ENCODE measurements at regions not wholly inside any gene's neighbourhood (a gene's known extent, or its start where the extent isn't known, plus 50 kb on each side); places are given as distances from the start of the nearest gene placed in this dataset.
"Not testable (repeated sequence)": the region's sequence is repeated elsewhere in the genome, so short reads cannot be mapped to it uniquely, and the experiment has no call there.

- no peak for DNase-seq
Observed at GRCh38 chr9:42378418-42378815, 195.0 kb downstream of the SPATA31A6 start.

GRCh38 chr9:42379602-42380001 is 196.1 kb downstream of the SPATA31A6 start:
- DNase-seq, result not testable (repeated sequence)

GRCh38 chr9:42384585-42384984 is 201.1 kb downstream of the SPATA31A6 start:
- DNase-seq, result not testable (repeated sequence)

GRCh38 chr9:42385574-42386120 is 202.2 kb downstream of the SPATA31A6 start:
- DNase-seq, result not testable (repeated sequence)

GRCh38 chr9:42386477-42386876 is 203.0 kb downstream of the SPATA31A6 start:
- DNase-seq, result no peak

GRCh38 chr9:42388146-42388690 is 204.8 kb downstream of the SPATA31A6 start:
- DNase-seq, result no peak

GRCh38 chr9:42388846-42389245 is 205.4 kb downstream of the SPATA31A6 start:
- DNase-seq, result no peak

DNA sequence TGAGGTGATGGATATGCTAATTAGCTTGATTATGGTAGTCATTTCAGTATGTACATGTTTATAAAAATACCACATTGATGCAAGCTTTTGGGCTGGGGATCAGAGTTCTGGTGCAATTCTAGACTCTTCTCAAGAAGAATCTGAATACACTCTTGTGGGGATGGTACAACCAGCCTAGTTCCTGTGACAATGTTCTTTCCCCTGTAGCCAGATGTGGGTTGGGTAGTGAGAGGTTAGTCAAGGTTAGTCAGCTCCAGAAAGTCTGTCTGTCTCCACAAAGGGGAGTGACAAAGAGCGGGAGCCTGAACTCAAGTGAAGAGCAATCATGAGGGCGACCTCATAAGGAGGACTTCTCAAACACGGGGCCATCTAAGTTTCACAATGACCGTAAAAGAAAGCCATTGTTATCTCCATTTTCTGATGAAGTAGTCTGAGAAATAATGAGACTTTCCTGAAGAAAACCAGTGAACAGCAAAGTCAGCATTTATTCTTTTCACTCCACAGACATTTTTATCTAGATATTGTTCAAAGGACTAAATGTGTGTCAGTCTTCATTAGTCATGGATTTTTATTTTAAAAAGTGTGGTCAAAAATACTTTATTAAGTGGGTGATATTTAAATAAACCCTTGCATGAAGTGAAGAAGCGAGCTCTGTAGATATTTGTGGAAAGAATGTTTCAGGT is 209.5 kb downstream of the SPATA31A6 start:
- DNase-seq, result not testable (repeated sequence)

- DNase-seq, result no peak
Observed at GRCh38 chr9:42396318-42396717, 212.9 kb downstream of the SPATA31A6 start.

GRCh38 chr9:42397336-42397735 is 213.9 kb downstream of the SPATA31A6 start:
- not testable (repeated sequence) for DNase-seq

DNA sequence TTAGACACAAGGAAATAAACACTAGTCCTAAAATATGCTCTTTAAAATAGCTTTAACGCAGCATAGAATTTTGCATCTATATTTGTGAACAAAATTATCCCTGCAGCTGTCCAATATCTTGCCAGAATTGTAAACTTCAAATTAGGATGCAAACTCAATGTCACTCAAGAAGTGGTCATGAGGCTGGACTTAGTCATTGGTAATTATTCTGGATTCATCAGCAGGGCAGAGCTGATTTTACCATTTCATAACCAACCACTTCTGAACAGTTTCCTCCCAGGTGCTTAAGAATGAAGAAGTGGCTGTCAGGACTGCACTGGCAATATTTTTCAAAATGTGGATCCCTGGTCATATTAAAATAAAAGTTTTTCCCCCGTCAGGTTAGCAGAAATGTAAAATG is 219.5 kb downstream of the SPATA31A6 start:
- not testable (repeated sequence) for DNase-seq

GRCh38 chr9:42409581-42409980 is 226.1 kb downstream of the SPATA31A6 start:
- DNase-seq, result not testable (repeated sequence)

DNA sequence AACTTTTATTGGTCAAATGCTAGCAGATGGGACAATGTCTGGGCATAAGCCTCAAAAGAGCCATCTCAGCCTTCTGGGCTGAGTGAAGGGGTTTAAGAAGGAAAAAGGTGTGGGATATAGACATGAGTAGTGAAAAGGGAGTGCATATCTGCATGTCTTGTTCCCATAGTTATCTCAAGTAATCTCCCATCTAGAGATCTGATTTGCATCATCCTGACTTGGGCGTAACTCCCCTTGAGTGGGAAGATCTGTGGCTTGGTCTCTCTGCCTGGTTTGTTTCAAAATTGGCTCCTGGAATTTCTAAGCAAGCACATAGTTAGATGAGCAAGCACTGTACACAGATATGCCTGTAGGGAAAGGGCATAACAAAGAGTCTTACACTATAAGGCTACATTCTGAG is 228.9 kb downstream of the SPATA31A6 start:
- not testable (repeated sequence) for DNase-seq

DNA sequence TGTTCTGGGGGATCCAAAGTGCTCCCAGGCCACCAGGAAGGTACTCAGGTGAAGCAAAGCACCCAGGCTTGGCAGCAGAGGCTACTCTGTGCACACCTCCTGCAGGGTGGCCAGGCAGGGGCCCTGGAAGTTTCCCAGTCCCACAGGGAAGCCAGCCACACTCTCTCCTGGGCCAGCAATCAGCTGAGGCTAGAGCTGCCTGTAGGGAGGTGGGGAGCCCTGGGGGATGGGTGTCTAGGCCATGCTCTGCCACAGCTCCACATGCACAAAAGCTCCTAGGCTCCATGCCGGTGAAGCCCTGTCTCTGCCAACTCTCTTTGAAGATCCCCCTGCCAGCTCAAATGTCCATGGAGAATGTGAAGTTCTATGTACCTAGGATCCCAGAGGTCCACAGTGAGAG is 231.4 kb downstream of the SPATA31A6 start:
- DNase-seq, result not testable (repeated sequence)

- not testable (repeated sequence) for DNase-seq
Observed at GRCh38 chr9:42419652-42420051, 236.2 kb downstream of the SPATA31A6 start.

DNA sequence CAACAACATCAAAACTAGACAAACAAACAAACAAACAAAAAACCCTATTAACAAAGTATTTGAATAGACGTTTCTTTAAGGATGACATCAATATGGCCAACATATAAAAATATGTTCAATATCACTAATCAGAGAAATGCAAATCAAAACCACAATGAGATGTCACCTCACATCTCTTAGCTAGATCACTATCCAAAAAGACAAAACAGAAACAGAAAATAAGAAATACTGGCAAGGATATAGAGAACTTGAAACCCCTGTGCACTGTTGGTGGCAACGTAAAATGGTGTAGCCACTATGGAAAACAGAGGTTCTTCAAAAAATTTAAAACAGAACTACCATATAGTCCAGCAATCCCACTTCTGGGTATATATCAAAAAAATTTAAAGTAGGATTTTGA is 236.9 kb downstream of the SPATA31A6 start:
- not testable (repeated sequence) for DNase-seq

GRCh38 chr9:42421630-42422029 is 238.2 kb downstream of the SPATA31A6 start:
- DNase-seq, result not testable (repeated sequence)

DNA sequence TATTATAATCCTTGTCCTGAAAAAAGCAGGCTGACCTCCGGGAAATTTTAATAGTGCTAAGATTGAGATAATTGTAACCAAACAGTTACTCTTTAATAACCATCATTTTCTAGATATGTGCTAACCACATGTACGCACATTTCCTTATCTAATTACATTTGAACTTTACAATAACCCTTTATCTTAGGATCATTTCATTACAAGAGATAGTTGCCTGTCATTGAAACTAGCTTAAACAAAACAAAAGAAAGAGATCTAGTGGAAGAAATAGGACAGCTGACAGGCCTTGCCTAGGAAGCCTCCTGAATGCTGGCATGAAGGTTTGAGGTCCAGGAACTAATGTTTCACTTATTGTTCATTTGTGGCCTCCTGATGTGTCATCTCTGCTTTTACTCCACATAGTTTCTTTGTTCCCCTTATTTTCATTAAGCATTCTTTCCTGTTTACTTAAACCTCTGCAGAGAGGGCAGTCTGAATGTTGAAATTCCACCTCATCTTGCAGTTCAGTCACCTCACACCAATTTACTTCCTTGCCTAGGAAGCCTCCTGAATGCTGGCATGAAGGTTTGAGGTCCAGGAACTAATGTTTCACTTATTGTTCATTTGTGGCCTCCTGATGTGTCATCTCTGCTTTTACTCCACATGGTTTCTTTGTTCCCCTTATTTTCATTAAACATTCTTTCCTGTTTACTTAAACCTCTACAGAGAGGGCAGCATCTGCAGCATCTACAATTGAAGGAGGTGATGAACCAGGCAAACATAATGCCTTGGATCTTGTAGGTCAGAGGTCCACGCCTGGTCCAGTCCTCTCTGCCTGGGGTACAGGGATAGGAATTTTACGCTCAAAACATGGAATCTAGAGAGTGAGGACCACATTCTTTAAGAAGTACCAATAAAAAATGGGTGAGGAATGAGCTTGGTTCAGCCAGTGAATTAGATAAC is 247.5 kb downstream of the SPATA31A6 start:
- DNase-seq, result not testable (repeated sequence)

GRCh38 chr9:42431616-42432010 is 248.2 kb downstream of the SPATA31A6 start:
- DNase-seq, result not testable (repeated sequence)

GRCh38 chr9:42434844-42435714 is 251.6 kb downstream of the SPATA31A6 start:
- DNase-seq, result not testable (repeated sequence)

DNA sequence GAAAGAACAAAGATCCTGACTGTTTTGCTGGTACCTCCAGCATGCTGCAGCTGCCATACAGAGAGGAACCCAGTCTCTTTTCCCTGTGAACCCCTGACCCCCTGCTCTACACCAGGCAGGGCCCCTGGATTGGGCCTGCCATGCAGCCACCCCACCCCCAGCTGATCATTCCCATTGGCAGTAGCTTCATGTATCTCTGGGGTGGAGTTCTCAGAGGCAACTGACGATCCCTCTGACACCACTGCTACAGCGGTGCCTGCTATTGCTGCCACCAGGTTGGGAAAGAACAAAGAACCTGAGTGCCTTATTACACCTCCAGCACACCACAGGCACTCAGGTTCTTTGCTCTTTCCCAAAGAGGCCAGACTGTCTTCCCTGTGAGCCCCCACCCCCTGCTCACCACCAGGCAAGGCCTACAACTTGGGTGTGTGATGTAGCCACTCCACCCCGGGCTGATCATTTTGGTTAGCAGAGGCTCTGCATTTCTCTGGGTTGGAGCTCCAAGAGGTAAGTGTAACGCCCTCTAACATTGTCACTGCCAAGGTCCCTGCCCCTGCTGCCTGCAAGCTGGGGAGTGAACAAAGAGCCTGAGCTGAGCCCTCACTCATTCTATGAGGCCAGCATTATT is 252.4 kb downstream of the SPATA31A6 start:
- not testable (repeated sequence) for DNase-seq

All from CD4-positive, alpha-beta T cell treated with Interleukin-17A for 1 hour (primary cell).